SK-N-SH (cell line): ENCODE measurements at regions not wholly inside any gene's neighbourhood (a gene's known extent, or its start where the extent isn't known, plus 50 kb on each side); places are given as distances from the start of the nearest gene placed in this dataset.

Experiments
- CTCF ChIA-PET: fragments of 300-600, 350-600 bp; formaldehyde crosslinking; extraction: SDS; loops from one replicate; lab custom pipeline; 2021; lab: Yijun Ruan, JAX
- POLR2A ChIA-PET: fragments of 350-600 bp; sonication (Branson Sonifier 250); formaldehyde crosslinking; extraction: SDS; loops from one replicate; lab custom pipeline; 2020; ENCODE audit warnings: antibody characterized with exemption, inconsistent platforms; lab: Yijun Ruan, JAX
- DNase-seq: peaks from one replicate; pipeline ENCODE4 v3.0.0; 2012
- H2AFZ ChIP-seq: fragments of 200-600 bp; sonication (generic); 2 replicates; pipeline ENCODE4 v1.8.1; 2016; ENCODE audit warnings: antibody characterized with exemption, mild to moderate bottlenecking, low read depth
- H3F3A ChIP-seq: fragments of 200-600 bp; sonication (generic); replicated peaks from 2 replicates; pipeline ENCODE3; 2016; ENCODE audit warnings: antibody characterized with exemption, mild to moderate bottlenecking; ENCODE audit not compliant: insufficient read depth
- H3K27ac ChIP-seq, 2 experiments: fragments of 200-500 bp in 1 of 2; fragments of 200-600 bp in 1 of 2; sonication (Bioruptor generic) in 1 of 2; sonication (generic), shearing (Covaris generic) in 1 of 2; 2 replicates each; pipeline versions ENCODE4 v1.5.1 to v1.6.1; 2014 to 2016; ENCODE audit warnings: low read depth in 2 of 2, inconsistent platforms in 1 of 2, low read length in 1 of 2, mild to moderate bottlenecking in 1 of 2, mixed read lengths in 1 of 2
- H3K27me3 ChIP-seq: fragments of 200-600 bp; sonication (generic), shearing (Covaris generic); 2 replicates; pipeline ENCODE4 v1.6.1; 2016; ENCODE audit warnings: mixed run types; ENCODE audit not compliant: insufficient read depth
- H3K36me3 ChIP-seq, 2 experiments: fragments of 200-500 bp in 1 of 2; fragments of 200-600 bp in 1 of 2; sonication (Bioruptor generic) in 1 of 2; sonication (generic) in 1 of 2; replicated peaks in 1 of 2; 2 replicates each; pipeline versions ENCODE3 to v1.5.1; 2014 to 2016; ENCODE audit warnings: low read length in 1 of 2, mild to moderate bottlenecking in 1 of 2; ENCODE audit not compliant: insufficient read depth in 2 of 2, control insufficient read depth in 1 of 2
- H3K4me1 ChIP-seq, 2 experiments: fragments of 200-500 bp in 1 of 2; fragments of 200-600 bp in 1 of 2; sonication (Bioruptor generic) in 1 of 2; sonication (generic), shearing (Covaris generic) in 1 of 2; 2 replicates each; pipeline versions ENCODE4 v1.5.1 to v1.6.1; 2014 to 2016; ENCODE audit warnings: low read depth in 1 of 2, low read length in 1 of 2, mixed run types in 1 of 2; ENCODE audit not compliant: insufficient read depth in 2 of 2, control insufficient read depth in 1 of 2
- H3K4me2 ChIP-seq: fragments of 200-600 bp; sonication (generic), shearing (Covaris generic); 2 replicates; pipeline ENCODE4 v1.6.1; 2017; ENCODE audit warnings: mixed run types
- H3K4me3 ChIP-seq, 2 experiments: fragments of 200-500 bp in 1 of 2; fragments of 200-600 bp in 1 of 2; sonication (Bioruptor generic) in 1 of 2; sonication (generic), shearing (Covaris generic) in 1 of 2; 2 replicates each; pipeline versions ENCODE4 v1.5.1 to v1.8.1; 2014 to 2016; ENCODE audit warnings: low read depth in 2 of 2, inconsistent platforms in 1 of 2, low read length in 1 of 2, mild to moderate bottlenecking in 1 of 2, mixed read lengths in 1 of 2, moderate library complexity in 1 of 2
- H3K79me2 ChIP-seq: fragments of 200-600 bp; sonication (generic); 2 replicates; pipeline ENCODE4 v1.8.1; 2017; ENCODE audit warnings: mild to moderate bottlenecking; ENCODE audit not compliant: insufficient read depth
- H3K9ac ChIP-seq: fragments of 200-600 bp; sonication (generic); 2 replicates; pipeline ENCODE4 v1.6.1; 2017; ENCODE audit warnings: mixed run types
- H3K9me2 ChIP-seq: fragments of 200-600 bp; sonication (generic); 2 replicates; pipeline ENCODE4 v1.6.1; 2017; ENCODE audit warnings: mixed run types
- H3K9me3 ChIP-seq: fragments of 200-600 bp; sonication (generic); 2 replicates; pipeline ENCODE4 v1.6.1; 2017; ENCODE audit warnings: mixed run types, mild to moderate bottlenecking, moderate library complexity
- H4K20me1 ChIP-seq: fragments of 200-600 bp; sonication (generic); 2 replicates; pipeline ENCODE4 v1.6.1; 2017; ENCODE audit warnings: mild to moderate bottlenecking, mixed run types; ENCODE audit not compliant: insufficient read depth
- ELF1 ChIP-seq: IDR thresholded peaks from 2 replicates; pipeline ENCODE4 v1.4.0; 2012
- EP300 ChIP-seq, 2 experiments: IDR thresholded peaks; 2 replicates each; pipeline versions ENCODE4 v1.4.0 to v1.6.1; 2012; ENCODE audit warnings: borderline replicate concordance in 1 of 2, low read depth in 1 of 2, low read length in 1 of 2
- FOXJ3 ChIP-seq: sonication (generic); formaldehyde crosslinking; IDR thresholded peaks from 2 replicates; pipeline ENCODE4 v1.5.1; 2020; ENCODE audit warnings: mild to moderate bottlenecking, missing genetic modification reagents
- FOXM1 ChIP-seq: IDR thresholded peaks from 2 replicates; pipeline ENCODE4 v1.4.0; 2012; ENCODE audit warnings: low read depth, mild to moderate bottlenecking
- GATA2 ChIP-seq: sonication (generic); formaldehyde crosslinking; IDR thresholded peaks from 2 replicates; pipeline ENCODE4 v1.5.0; 2020; ENCODE audit warnings: mild to moderate bottlenecking, missing genetic modification reagents
- JUND ChIP-seq: IDR thresholded peaks from 2 replicates; pipeline ENCODE4 v1.4.0; 2012
- MEF2A ChIP-seq: IDR thresholded peaks from 2 replicates; pipeline ENCODE4 v1.4.0; 2012; ENCODE audit warnings: low read depth, borderline replicate concordance
- MXI1 ChIP-seq: IDR thresholded peaks from 2 replicates; pipeline ENCODE4 v1.6.1; 2012; ENCODE audit warnings: mild to moderate bottlenecking, low read depth, low read length, improper control_type of control experiment
- NFIC ChIP-seq: IDR thresholded peaks from 2 replicates; pipeline ENCODE4 v1.4.0; 2012; ENCODE audit warnings: borderline replicate concordance
- POLR2AphosphoS5 ChIP-seq: IDR thresholded peaks from 2 replicates; pipeline ENCODE4 v1.6.1; 2012; ENCODE audit warnings: low read depth, low read length
- RCOR1 ChIP-seq: fragments of 150-350 bp; IDR thresholded peaks from 2 replicates; pipeline ENCODE4 v1.6.1; 2017; ENCODE audit warnings: antibody characterized with exemption, low read length
- RXRA ChIP-seq: IDR thresholded peaks from 2 replicates; pipeline ENCODE4 v1.4.0; 2012; ENCODE audit warnings: low read depth, mild to moderate bottlenecking, borderline replicate concordance
- SIN3A ChIP-seq: IDR thresholded peaks from 2 replicates; pipeline ENCODE4 v1.6.1; 2012; ENCODE audit warnings: low read depth, mild to moderate bottlenecking, low read length, moderate library complexity, borderline replicate concordance
- SMC3 ChIP-seq: IDR thresholded peaks from 2 replicates; pipeline ENCODE4 v1.6.1; 2012; ENCODE audit warnings: low read depth, low read length, improper control_type of control experiment
- TCF12 ChIP-seq: IDR thresholded peaks from 2 replicates; pipeline ENCODE4 v1.4.0; 2012
- WGBS: methylation state at CpG from one replicate; pipeline ENCODE4 v1.1.6; 2017; ENCODE audit warnings: low lambda C conversion rate; 5-methylcytosine and 5-hydroxymethylcytosine counted together

DNA sequence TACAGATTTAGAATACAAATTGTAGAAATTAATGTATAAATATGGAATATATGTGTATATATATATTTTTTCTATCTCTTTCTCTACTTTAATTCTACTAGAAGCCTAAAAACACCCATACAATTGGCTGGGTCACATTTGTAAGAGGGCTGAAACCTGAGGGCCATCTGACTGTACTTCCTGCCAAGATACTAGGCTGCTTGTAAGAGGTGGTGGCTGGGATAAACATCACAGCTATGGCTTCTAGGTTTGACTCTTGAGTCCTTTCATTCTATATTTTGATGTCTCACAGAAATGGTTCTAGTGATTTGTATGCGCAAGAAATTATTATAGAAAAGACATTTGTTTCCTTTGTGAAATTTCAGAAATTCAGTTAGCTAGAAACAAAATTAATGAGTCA, 1155.2 kb upstream of the B3GALT2 start:
- no peak overlapping the region for H2AFZ ChIP-seq
- H3F3A ChIP-seq: no peaks in the 10 kb centered on the region
- no peak overlapping the region for H3K4me3 ChIP-seq
- no peak for DNase-seq
- no peaks in the 10 kb centered on the region for H3K9me2 ChIP-seq
- no peak overlapping the region for H3K4me2 ChIP-seq
- no peaks in the 10 kb centered on the region for H3K79me2 ChIP-seq
- H3K36me3 ChIP-seq: no peaks in the 10 kb centered on the region
- no peak overlapping the region for H3K9ac ChIP-seq
- H3K27ac ChIP-seq: no peak overlapping the region
- H3K4me1 ChIP-seq: peaks cover 0 to 3% of the 10 kb centered on the region in 2 experiments; a peak in 1 of 4 replicates
- no peaks in the 10 kb centered on the region for H4K20me1 ChIP-seq
- 85% methylated on average over 1 of the region's 1 CpG for WGBS
- ChIA-PET CTCF (no interaction called here), POLR2A (no interaction called here)
- H3K27me3 ChIP-seq: no peaks in the 10 kb centered on the region
- TF ChIP-seq MEF2A (no peak), GATA2 (CRISPR knock-in tag) (no peak), SMC3 (no peak)
- no peaks in the 10 kb centered on the region for H3K9me3 ChIP-seq

- POLR2A ChIA-PET: no interaction called here
- Histone ChIP-seq H2AFZ (no peak overlapping the region), H3K4me1 (peaks cover 0 to 3% of the 10 kb centered on the region in 2 experiments; a peak in 1 of 4 replicates)
- TF ChIP-seq SIN3A: no peak
- TF ChIP-seq FOXM1: no peak
- no peak for TF ChIP-seq RCOR1
- no peak for TF ChIP-seq EP300 (IDR thresholded peaks at IDR 0.05; ENCODE audit: borderline replicate concordance in 1 of 2, low read depth in 1 of 2, low read length in 1 of 2)
- no peak for TF ChIP-seq POLR2AphosphoS5
- no peak for TF ChIP-seq MXI1
- TF ChIP-seq RXRA: no peak
- no peak for TF ChIP-seq FOXJ3 (CRISPR knock-in tag)
- no peak for TF ChIP-seq ELF1
- TF ChIP-seq NFIC: no peak
- no peak for TF ChIP-seq TCF12
- no peak for TF ChIP-seq JUND
- no peak for TF ChIP-seq MEF2A
- TF ChIP-seq, all 33 proteins: peak for 0
- H3K4me2 ChIP-seq: no peak overlapping the region
- H3K9me2 ChIP-seq: no peaks in the 10 kb centered on the region
- H3K9ac ChIP-seq: no peak overlapping the region
- no peaks in the 10 kb centered on the region for H4K20me1 ChIP-seq
- 14% methylated on average over 2 of the region's 2 CpGs for WGBS
- CTCF ChIA-PET: no interaction called here
- no peaks in the 10 kb centered on the region for H3K9me3 ChIP-seq
- H3K79me2 ChIP-seq: no peaks in the 10 kb centered on the region
- no peaks in the 10 kb centered on the region for H3F3A ChIP-seq
- H3K36me3 ChIP-seq: no peaks in the 10 kb centered on the region
- peak; percentile 11 for DNase-seq
- no peak overlapping the region for H3K4me3 ChIP-seq
- peak overlapping the region in 1 of 2 experiments; percentile 60; a peak in 1 of 4 replicates for H3K27ac ChIP-seq
- no peaks in the 10 kb centered on the region for H3K27me3 ChIP-seq
Observed at GRCh38 chr1:194339471-194339870, 1153.1 kb upstream of the B3GALT2 start.
